ENCODE measurements at regions not wholly inside any gene's neighbourhood (a gene's known extent, or its start where the extent isn't known, plus 50 kb on each side); places are given as distances from the start of the nearest gene placed in this dataset.

DNA sequence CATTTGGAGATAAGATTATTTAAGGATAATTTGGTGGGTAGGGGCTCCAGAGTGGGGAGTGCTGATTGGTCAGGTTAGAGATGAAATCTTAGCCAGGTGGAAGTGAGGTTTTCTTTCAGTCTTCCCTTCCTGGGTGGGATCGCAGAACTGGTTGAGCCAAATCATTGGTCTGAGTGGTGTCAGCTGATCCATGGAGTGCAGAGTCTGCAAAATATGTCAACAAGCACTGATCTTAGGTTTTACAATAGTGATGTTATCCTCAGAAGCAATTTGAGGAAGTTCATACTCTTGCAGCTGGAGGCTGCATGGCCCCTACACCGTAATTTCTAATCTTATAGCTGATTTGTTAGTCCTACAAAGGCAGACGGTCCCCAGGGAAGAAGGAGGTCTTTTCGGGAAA lies 1483.4 kb upstream of the ZEB2 start:
- DNase-seq (no peak), ATAC-seq (no peak)
- Mint-ChIP-seq H3K27me3 (no peaks in the 10 kb centered on the region), H3K4me1 (no peaks in the 10 kb centered on the region), H3K27ac (no peak overlapping the region), H3K9me3 (peaks cover 5 to 13% of the 10 kb centered on the region in 2 donors), H3K4me3 (no peak overlapping the region)

DNA sequence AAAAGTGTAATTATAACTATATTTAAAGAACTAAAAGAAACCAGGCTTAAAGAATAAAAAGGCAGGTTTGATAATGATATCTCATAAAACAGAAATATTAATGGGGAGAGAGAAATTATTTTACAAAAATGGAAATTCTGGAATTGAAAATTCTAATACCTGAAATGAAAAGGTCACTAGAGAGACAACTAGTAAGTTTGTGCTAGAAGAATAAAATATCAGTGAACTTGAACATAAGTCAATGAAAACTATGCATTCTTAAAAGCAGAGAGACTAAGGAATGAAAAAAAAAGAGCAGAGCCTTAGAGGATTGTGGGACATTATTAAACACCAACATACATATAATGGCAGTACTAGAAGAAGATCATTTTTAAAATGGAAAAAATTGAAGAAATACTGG lies 1475.0 kb upstream of the ZEB2 start:
- no peak overlapping the region for H3K4me3 Mint-ChIP-seq
- no peaks in the 10 kb centered on the region for H3K4me1 Mint-ChIP-seq
- H3K9me3 Mint-ChIP-seq: peaks cover 18% of the 10 kb centered on the region in 2 donors
- ATAC-seq: no peak
- no peak for DNase-seq
- H3K27ac Mint-ChIP-seq: no peak overlapping the region
- no peaks in the 10 kb centered on the region for H3K27me3 Mint-ChIP-seq

DNA sequence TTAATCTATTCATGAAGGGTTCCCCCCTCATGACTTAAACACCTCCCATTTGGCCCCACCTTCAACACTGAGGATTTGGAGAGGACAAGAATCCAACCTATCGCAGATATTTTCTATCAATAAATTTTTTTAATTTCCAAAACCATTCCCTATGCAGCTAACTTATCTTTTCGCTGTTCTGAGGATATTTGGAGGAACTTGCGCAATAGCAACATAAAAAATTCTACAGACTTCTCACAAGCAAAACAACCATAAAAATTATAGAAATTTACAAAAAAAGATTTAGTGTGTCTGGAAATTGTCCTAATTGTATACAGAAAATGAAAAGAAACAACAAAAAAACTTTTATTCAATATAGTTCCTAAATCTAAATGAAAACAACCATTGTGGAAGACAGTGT lies 1472.7 kb upstream of the ZEB2 start:
- H3K27me3 Mint-ChIP-seq: no peaks in the 10 kb centered on the region
- H3K9me3 Mint-ChIP-seq: peaks cover 18% of the 10 kb centered on the region in 2 donors
- no peak for DNase-seq
- no peak for ATAC-seq
- no peak overlapping the region for H3K4me3 Mint-ChIP-seq
- H3K4me1 Mint-ChIP-seq: no peaks in the 10 kb centered on the region
- no peak overlapping the region for H3K27ac Mint-ChIP-seq

DNA sequence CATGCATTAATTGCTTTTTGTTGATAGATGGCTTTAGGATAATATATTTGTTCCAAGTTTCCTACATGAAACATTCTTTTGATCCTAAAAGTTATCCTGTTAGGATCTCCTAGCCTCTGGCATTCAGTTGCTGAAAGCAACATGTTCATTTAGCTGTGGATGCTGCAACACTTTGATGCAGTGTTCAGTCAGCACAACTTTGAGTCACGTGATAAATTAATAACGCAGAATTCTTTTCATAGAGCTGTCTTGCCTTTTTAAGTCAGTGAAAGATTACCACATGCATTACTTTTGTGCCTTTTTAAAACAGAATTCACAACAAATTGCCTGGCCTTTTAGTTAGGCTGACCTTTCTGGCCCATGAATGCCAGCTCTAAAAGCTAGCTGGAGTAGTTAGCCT lies 1467.9 kb upstream of the ZEB2 start:
- H3K4me1 Mint-ChIP-seq: no peaks in the 10 kb centered on the region
- H3K9me3 Mint-ChIP-seq: peaks cover 0 to 9% of the 10 kb centered on the region in 2 donors
- no peak overlapping the region for H3K4me3 Mint-ChIP-seq
- H3K27me3 Mint-ChIP-seq: no peaks in the 10 kb centered on the region
- no peak overlapping the region for H3K27ac Mint-ChIP-seq
- no peak for ATAC-seq
- no peak for DNase-seq

DNA sequence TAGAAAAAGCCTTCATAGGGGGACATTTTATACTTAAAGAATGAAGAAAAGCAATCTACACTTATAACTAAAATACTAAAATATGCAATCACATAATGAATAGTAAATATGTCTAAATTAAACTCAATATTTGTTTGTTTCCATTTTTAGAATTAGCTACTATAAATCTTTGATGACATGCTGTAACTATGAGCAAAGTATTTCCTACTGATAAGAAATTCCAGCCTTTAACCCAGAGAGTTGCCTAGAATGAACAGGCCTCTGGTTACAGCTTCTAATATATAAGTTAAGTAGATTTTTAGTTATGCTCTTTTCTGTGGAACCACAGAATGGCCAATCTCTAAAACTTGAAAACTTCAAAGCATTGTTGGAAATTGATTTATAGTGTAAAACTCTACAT lies 1465.6 kb upstream of the ZEB2 start:
- no peaks in the 10 kb centered on the region for H3K27me3 Mint-ChIP-seq
- H3K9me3 Mint-ChIP-seq: peaks cover 0 to 4% of the 10 kb centered on the region in 2 donors
- no peaks in the 10 kb centered on the region for H3K4me1 Mint-ChIP-seq
- no peak overlapping the region for H3K27ac Mint-ChIP-seq
- DNase-seq: no peak
- no peak overlapping the region for H3K4me3 Mint-ChIP-seq
- ATAC-seq: no peak

DNA sequence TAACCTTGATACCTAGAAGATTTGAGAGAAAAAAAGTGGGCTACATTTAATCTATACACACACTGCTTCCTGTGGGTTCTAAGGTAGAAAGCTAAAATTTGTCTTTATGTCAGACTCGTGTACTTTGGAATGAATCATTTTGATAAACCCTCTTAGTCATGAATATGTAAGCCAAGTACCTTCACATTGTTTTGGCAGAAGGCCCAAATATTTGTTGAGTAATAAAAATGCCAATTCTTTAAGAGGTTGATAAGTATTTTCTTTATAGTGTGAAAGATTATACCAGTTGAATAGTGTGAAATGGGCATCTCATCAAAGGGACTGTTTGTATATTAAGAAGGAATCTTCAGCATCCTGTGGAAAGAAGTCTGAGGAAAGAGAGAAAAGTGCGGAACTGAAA lies 1464.7 kb upstream of the ZEB2 start:
- no peak for DNase-seq
- ATAC-seq: no peak
- no peaks in the 10 kb centered on the region for H3K27me3 Mint-ChIP-seq
- no peaks in the 10 kb centered on the region for H3K4me1 Mint-ChIP-seq
- H3K4me3 Mint-ChIP-seq: no peak overlapping the region
- no peak overlapping the region for H3K27ac Mint-ChIP-seq
- H3K9me3 Mint-ChIP-seq: peaks cover 0 to 4% of the 10 kb centered on the region in 2 donors

DNA sequence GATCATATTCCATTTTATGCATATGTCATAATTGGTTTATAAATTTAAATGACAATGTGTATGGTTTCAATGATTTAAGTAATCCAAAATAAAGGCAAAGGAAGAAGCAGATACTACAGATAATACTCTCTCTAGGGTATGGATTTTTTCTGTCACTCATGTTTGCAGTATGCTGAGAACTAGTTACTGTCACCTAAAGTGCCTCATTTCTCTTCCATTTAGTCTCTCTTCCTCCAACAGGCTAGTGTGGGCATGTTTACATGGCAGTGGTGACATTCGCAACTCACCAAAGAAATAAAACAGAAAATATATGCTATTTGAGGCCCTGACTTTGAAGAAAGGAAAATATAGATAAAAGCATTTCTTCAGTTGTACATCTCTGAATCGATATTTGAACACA lies 1460.4 kb upstream of the ZEB2 start:
- Mint-ChIP-seq H3K4me3 (no peak overlapping the region), H3K27me3 (no peaks in the 10 kb centered on the region), H3K9me3 (no peaks in the 10 kb centered on the region), H3K27ac (peak overlapping the region in 1 of 2 donors; percentile 79), H3K4me1 (no peaks in the 10 kb centered on the region)
- ATAC-seq (no peak), DNase-seq (no peak)

DNA sequence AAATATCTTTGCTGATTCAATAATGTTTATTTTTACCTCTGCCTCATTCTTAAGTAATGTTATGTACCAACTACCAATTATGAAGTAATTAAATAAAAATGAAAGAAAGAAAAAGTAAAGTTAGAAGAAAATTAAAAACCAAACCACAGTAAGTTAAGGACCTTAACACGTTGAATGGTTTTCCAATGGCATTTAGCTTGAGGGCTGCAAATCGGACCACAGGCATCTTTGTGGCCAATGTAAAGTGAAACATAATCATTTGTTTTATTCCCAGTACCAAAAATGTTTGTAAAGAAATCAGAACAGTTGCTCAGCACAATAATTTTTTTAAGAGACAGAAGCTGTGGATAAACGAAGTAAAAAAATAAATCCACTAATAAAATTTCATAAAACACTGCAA lies 1455.5 kb upstream of the ZEB2 start:
- no peak overlapping the region for H3K27ac Mint-ChIP-seq
- ATAC-seq (no peak), DNase-seq (no peak)
- no peaks in the 10 kb centered on the region for H3K27me3 Mint-ChIP-seq
- no peaks in the 10 kb centered on the region for H3K4me1 Mint-ChIP-seq
- no peak overlapping the region for H3K4me3 Mint-ChIP-seq
- H3K9me3 Mint-ChIP-seq: no peaks in the 10 kb centered on the region

DNA sequence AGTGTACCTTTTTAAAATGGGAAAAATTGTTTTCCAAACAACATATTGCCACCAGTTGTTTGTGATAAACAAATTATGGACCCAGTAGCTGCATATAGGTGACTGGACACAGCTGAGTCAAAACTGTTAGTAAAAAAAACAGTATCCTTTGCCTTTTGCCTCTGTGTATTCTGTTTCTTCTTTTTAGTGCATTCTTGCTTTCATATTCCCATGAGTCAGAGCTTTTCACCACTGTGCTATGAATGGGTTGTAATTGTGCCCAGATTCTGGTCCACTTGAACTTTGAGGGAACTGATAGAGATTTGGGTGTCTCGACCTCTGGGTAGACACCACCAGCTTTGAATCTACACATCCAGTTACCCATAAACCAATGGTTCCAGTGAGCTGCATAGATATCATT lies 1441.9 kb upstream of the ZEB2 start:
- ATAC-seq (no peak), DNase-seq (no peak)
- Mint-ChIP-seq H3K27me3 (no peaks in the 10 kb centered on the region), H3K4me3 (no peak overlapping the region), H3K9me3 (peaks cover 21 to 24% of the 10 kb centered on the region in 2 donors), H3K4me1 (no peaks in the 10 kb centered on the region), H3K27ac (no peak overlapping the region)

DNA sequence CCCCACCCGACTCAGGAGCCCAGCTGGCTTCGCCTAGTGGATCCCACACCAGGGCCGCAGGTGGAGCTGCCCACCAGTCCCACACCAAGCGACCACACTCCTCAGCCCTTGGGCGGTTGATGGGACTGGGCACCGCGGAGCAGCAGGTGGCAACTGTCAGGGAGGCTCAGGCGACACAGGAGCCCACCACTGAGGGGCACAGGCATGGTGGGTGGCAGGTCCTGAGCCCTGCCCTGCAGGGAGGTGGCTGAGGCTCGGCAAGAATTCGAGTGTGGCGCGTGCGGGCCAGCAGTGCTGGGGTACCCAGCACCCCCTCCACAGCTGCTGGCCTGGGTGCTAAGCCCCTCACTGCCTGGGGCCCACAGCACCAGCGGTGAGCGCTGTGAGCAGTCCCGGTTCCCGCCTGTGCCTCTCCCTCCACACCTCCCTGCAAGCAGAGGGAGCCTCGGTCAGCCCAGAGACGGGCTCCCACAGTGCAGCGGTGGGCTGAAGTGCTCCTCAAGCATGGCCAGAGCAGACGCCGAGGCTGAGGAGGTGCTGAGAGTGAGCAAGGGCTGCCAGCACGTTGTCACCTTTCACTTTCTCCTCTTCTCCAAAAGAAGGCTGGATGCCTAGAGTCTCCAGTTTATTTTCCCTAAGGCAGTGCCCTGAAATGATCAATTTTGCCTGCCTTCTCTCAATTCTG lies 1440.7 kb upstream of the ZEB2 start:
- ATAC-seq (no peak), DNase-seq (no peak)
- no peaks in the 10 kb centered on the region for H3K4me1 Mint-ChIP-seq
- no peak overlapping the region for H3K27ac Mint-ChIP-seq
- H3K4me3 Mint-ChIP-seq: no peak overlapping the region
- H3K27me3 Mint-ChIP-seq: no peaks in the 10 kb centered on the region
- H3K9me3 Mint-ChIP-seq: peaks cover 22 to 32% of the 10 kb centered on the region in 2 donors

DNA sequence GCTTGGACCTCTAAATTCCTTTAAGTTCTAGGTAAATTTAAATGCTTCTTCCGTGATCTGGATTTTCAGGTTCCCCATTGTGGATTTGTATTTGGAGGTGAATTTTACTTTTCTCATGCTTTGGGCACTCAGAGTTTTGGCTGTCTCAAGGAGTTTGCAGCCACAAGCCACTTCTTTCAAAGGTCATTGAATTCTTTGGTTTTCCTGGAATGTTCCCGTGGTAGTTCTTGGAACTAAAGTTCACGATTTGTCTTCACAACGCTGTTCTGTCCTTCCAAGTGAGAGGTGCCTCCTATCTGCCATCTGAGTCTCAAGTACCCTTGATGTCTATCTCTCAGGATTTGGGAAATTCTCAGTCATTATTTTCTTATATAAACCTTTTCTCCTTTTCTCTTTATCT lies 1438.7 kb upstream of the ZEB2 start:
- Mint-ChIP-seq H3K27ac (no peak overlapping the region), H3K27me3 (no peaks in the 10 kb centered on the region), H3K4me3 (no peak overlapping the region), H3K4me1 (no peaks in the 10 kb centered on the region), H3K9me3 (peaks cover 32 to 35% of the 10 kb centered on the region in 2 donors)
- no peak for ATAC-seq
- DNase-seq: no peak

DNA sequence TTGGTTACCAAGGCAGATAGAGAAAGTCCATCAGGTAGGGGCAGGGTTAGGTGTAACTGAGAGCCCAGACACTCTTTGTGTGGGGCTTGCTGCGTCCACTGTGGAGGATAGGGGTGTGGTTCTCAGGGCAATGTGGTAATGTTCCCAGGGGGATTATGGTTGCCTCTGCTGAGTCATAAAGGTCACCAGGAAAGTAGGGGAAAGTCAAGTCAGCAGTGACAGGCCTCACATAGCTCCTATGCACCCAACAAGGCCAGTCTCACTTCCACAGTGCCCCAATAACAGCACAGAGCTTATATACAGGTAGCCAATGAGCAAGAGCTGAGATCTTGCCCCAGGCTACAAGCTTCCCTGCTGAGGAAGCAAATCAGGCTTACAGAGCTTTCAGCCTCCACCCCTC lies 1438.0 kb upstream of the ZEB2 start:
- DNase-seq (no peak), ATAC-seq (no peak)

DNA sequence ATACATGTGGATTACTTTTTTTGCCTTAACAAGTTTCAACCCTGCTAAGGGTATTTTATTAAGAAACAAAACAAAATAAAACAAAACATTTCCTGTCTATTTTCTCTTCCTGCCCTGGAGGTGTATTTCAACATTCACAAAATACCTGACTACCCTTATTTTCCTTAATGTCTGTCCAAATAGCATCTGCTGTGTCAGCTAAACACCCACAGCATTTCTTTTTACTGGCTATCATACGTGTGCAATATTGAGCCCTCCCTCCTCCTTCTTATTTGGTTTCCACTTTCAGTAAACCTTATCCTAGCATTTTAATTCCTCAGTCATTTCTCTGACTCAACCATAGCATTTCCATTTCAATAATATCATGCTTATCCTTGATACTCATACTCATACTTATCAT lies 1420.0 kb upstream of the ZEB2 start:
- H3K27ac Mint-ChIP-seq: no peak overlapping the region
- no peak overlapping the region for H3K4me3 Mint-ChIP-seq
- no peaks in the 10 kb centered on the region for H3K4me1 Mint-ChIP-seq
- H3K9me3 Mint-ChIP-seq: peaks cover 11 to 12% of the 10 kb centered on the region in 2 donors
- DNase-seq (no peak), ATAC-seq (no peak)
- H3K27me3 Mint-ChIP-seq: no peaks in the 10 kb centered on the region

More for the DNA sequence above, 1438.0 kb upstream of the ZEB2 start:
- Mint-ChIP-seq H3K9me3 (peaks cover 33 to 39% of the 10 kb centered on the region in 2 donors), H3K27ac (no peak overlapping the region), H3K27me3 (no peaks in the 10 kb centered on the region), H3K4me1 (no peaks in the 10 kb centered on the region), H3K4me3 (no peak overlapping the region)

DNA sequence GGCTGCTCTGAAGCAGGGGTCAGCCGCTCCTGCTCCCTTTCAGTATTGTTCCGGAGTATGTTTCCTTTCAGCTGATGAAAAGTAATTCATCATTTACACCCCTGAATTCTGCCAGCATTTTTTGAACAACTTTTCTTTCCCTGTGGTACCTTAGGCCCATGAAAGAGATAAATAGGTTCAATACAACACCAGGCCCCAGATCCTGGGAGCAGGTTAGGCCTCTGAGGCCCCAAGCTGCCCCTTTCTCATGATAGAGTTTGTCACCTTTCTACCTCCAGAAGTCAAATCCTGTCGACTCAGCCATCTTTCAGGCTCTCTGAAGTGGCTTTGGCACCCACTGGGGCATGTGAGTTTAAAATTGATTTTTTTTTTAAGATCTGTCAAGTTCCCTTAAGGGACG lies 1415.1 kb upstream of the ZEB2 start:
- ATAC-seq: no peak
- Mint-ChIP-seq H3K9me3 (peaks cover 0 to 2% of the 10 kb centered on the region in 2 donors), H3K27me3 (no peaks in the 10 kb centered on the region), H3K4me3 (no peak overlapping the region), H3K27ac (no peak overlapping the region), H3K4me1 (no peaks in the 10 kb centered on the region)
- DNase-seq: no peak

DNA sequence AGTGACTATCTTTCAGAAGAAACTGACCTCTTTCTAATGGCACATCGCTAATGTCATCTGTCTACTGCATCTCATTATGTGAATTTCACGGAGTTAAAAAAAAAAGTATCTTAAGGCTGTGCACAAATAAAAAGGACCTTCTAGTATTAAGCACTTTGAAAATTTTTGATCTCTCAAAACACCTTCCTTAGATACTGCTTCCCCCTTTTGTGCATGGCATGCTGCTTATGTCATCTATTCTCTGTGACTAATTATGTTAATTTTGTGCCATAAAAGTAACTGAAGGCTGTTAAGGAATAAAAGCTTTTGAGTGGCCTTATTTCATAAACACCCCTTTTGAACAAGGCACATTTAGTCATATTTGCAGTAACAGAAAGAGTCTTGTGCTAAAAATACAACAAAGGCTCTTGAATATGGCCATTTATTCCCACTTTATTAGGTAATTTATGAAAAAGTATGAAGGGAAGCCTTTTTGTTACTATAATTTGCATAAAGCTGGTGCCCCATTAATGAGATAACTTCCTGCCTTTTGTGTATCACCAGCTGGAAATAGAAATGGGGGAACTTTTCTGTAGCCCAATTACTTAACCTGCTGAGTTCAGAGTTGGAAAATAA lies 1412.0 kb upstream of the ZEB2 start:
- Mint-ChIP-seq H3K27ac (no peak overlapping the region), H3K4me3 (no peak overlapping the region), H3K4me1 (no peaks in the 10 kb centered on the region), H3K27me3 (no peaks in the 10 kb centered on the region), H3K9me3 (no peaks in the 10 kb centered on the region)
- ATAC-seq: no peak
- no peak for DNase-seq

DNA sequence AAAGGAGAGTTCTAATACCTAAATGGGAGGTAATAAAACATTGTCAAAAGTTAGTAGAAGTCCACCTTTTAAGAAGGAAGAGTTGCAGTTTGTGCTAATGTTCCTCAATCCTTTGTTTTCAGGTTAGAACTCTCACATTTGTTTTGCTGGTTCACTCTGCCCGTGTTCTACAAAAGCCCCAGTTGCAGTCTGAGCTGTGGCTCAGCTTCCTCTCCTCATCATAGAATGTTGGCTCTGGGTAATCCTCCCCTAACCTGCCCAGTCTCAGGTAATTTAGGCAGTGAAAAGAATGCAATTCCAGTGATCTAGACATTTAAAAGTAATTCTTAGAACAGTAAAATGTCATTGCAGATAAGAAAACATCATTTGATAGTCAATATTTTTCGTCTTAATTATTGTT lies 1410.4 kb upstream of the ZEB2 start:
- H3K4me3 Mint-ChIP-seq: no peak overlapping the region
- no peak overlapping the region for H3K27ac Mint-ChIP-seq
- H3K27me3 Mint-ChIP-seq: no peaks in the 10 kb centered on the region
- ATAC-seq (no peak), DNase-seq (no peak)
- H3K9me3 Mint-ChIP-seq: no peaks in the 10 kb centered on the region
- no peaks in the 10 kb centered on the region for H3K4me1 Mint-ChIP-seq
